Cardiac fibroblast (primary cell): ENCODE measurements at regions not wholly inside any gene's neighbourhood (a gene's known extent, or its start where the extent isn't known, plus 50 kb on each side); places are given as distances from the start of the nearest gene placed in this dataset.

Source experiments
- DNase-seq, 2 donors: peaks; one replicate each; pipeline versions ENCODE4 v3.0.0 to v3.0.0-alpha.2; 2010; ENCODE audit warnings: low read depth in 2 of 2
- H3K4me3 ChIP-seq, 2 donors: replicated peaks in 1 of 2; 1 replicate in 1 of 2; 2 replicates in 1 of 2; pipeline ENCODE4 v1.5.1; 2011; ENCODE audit warnings: low read depth in 2 of 2, low read length in 2 of 2, mild to moderate bottlenecking in 2 of 2, moderate library complexity in 1 of 2
- CTCF ChIP-seq: IDR thresholded peaks from one replicate; pipeline ENCODE4 v1.5.1; 2011; ENCODE audit warnings: low read depth, mild to moderate bottlenecking, low read length, inconsistent platforms

- TF ChIP-seq CTCF: no peak
- DNase-seq: no peak
- no peak overlapping the region for H3K4me3 ChIP-seq
Observed at GRCh38 chr9:94504358-94504757, 50.5 kb upstream of the PCAT7 start.
